MM.1S (cell line): ENCODE measurements at regions not wholly inside any gene's neighbourhood (a gene's known extent, or its start where the extent isn't known, plus 50 kb on each side); places are given as distances from the start of the nearest gene placed in this dataset.

Experiments used
- EZH2 ChIP-seq: fragments of 300-600 bp; sonication (generic); optimal IDR thresholded peaks from 2 replicates; pipeline ENCODE3; 2017; ENCODE audit warnings: low read depth, mild to moderate bottlenecking, antibody characterized with exemption, low read length, mixed read lengths
- EZH2phosphoT487 ChIP-seq: fragments of 300-600 bp; sonication (generic); IDR thresholded peaks from 2 replicates; pipeline ENCODE4 v1.6.1; 2018; ENCODE audit warnings: antibody characterized with exemption, low read length
- TF ChIP-seq, protein P1 (sequence below): fragments of 300-600 bp; sonication (generic); IDR thresholded peaks from 2 replicates; pipeline ENCODE4 v1.5.1; 2016; ENCODE audit warnings: antibody characterized with exemption, low read length, mixed read lengths

DNA sequence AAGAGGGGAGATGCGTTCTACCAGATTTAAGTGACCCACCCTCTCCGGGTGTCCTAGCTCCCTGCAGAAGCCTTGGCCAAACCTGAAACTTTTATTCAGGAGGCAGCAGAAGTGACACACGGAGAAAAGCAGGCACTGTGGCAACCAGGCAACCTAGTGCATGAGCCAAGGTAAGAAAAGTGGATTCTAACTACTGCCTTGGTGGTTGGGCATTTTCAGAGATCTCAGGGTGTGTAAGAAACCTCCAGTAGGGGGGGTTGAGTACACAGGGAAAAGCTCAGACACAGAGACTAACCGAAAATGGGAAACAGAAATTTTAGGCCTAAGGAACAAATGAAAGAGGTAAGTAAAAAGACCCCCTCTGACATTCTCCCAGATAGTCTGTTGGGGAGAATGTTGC, 645.7 kb downstream of the ANKRD7 start:
- TF ChIP-seq EZH2 (no peak), EZH2phosphoT487 (no peak)
- TF ChIP-seq, protein P1, sequence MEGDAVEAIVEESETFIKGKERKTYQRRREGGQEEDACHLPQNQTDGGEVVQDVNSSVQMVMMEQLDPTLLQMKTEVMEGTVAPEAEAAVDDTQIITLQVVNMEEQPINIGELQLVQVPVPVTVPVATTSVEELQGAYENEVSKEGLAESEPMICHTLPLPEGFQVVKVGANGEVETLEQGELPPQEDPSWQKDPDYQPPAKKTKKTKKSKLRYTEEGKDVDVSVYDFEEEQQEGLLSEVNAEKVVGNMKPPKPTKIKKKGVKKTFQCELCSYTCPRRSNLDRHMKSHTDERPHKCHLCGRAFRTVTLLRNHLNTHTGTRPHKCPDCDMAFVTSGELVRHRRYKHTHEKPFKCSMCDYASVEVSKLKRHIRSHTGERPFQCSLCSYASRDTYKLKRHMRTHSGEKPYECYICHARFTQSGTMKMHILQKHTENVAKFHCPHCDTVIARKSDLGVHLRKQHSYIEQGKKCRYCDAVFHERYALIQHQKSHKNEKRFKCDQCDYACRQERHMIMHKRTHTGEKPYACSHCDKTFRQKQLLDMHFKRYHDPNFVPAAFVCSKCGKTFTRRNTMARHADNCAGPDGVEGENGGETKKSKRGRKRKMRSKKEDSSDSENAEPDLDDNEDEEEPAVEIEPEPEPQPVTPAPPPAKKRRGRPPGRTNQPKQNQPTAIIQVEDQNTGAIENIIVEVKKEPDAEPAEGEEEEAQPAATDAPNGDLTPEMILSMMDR = peak; percentile 58
